GM23248 (cell line): ENCODE measurements at regions not wholly inside any gene's neighbourhood (a gene's known extent, or its start where the extent isn't known, plus 50 kb on each side); places are given as distances from the start of the nearest gene placed in this dataset.

ENCODE experiments used
- DNase-seq: peaks from one replicate; pipeline ENCODE4 v3.0.0-alpha.2; 2015
- H2AFZ ChIP-seq: fragments of 200-600 bp; sonication (generic); 2 replicates; pipeline ENCODE4 v1.6.1; 2016; ENCODE audit warnings: antibody characterized with exemption
- H3F3A ChIP-seq: fragments of 200-600 bp; sonication (generic); 2 replicates; pipeline ENCODE4 v1.6.1; 2016; ENCODE audit warnings: mild to moderate bottlenecking, antibody characterized with exemption, mixed run types; ENCODE audit not compliant: insufficient read depth
- H3K27ac ChIP-seq: fragments of 200-600 bp; sonication (generic); 2 replicates; pipeline ENCODE4 v1.5.1; 2016; ENCODE audit warnings: mild to moderate bottlenecking
- H3K27me3 ChIP-seq: fragments of 200-600 bp; sonication (generic); replicated peaks from 2 replicates; pipeline ENCODE4 v1.6.1; 2016; ENCODE audit warnings: mild to moderate bottlenecking; ENCODE audit not compliant: insufficient read depth
- H3K36me3 ChIP-seq: fragments of 200-600 bp; sonication (generic); 2 replicates; pipeline ENCODE4 v1.6.1; 2016; ENCODE audit warnings: low read depth, mild to moderate bottlenecking
- H3K4me1 ChIP-seq: fragments of 200-600 bp; sonication (generic); 2 replicates; pipeline ENCODE4 v1.6.1; 2016; ENCODE audit warnings: mild to moderate bottlenecking; ENCODE audit not compliant: insufficient read depth
- H3K4me2 ChIP-seq: fragments of 200-600 bp; sonication (generic); one replicate; pipeline ENCODE4 v1.6.1; 2016; ENCODE audit warnings: mild to moderate bottlenecking; ENCODE audit not compliant: unreplicated experiment
- H3K4me3 ChIP-seq: fragments of 200-600 bp; sonication (generic); 2 replicates; pipeline ENCODE4 v1.5.1; 2016; ENCODE audit warnings: mild to moderate bottlenecking
- H3K79me2 ChIP-seq: fragments of 200-600 bp; sonication (generic); 2 replicates; pipeline ENCODE4 v1.6.1; 2016; ENCODE audit warnings: mild to moderate bottlenecking; ENCODE audit not compliant: insufficient read depth
- H3K9ac ChIP-seq: fragments of 200-600 bp; sonication (generic); 2 replicates; pipeline ENCODE4 v1.6.1; 2016; ENCODE audit warnings: mild to moderate bottlenecking
- H3K9me2 ChIP-seq: fragments of 200-600 bp; sonication (generic); 2 replicates; pipeline ENCODE4 v1.6.1; 2016; ENCODE audit warnings: mixed run types, mild to moderate bottlenecking, moderate library complexity; ENCODE audit not compliant: insufficient read depth
- H3K9me3 ChIP-seq: fragments of 200-600 bp; sonication (generic); one replicate; pipeline ENCODE4 v1.6.1; 2017; ENCODE audit warnings: low read depth
- H4K20me1 ChIP-seq: fragments of 200-600 bp; sonication (generic); 2 replicates; pipeline ENCODE4 v1.6.0; 2016; ENCODE audit not compliant: insufficient read depth
- EZH2 ChIP-seq: fragments of 200-600 bp; sonication (generic); IDR thresholded peaks from 2 replicates; pipeline ENCODE4 v1.6.1; 2018; ENCODE audit warnings: antibody characterized with exemption, mild to moderate bottlenecking; ENCODE audit not compliant: insufficient read depth, poor library complexity, severe bottlenecking
- EZH2phosphoT487 ChIP-seq: fragments of 200-600 bp; sonication (generic); IDR thresholded peaks from 2 replicates; pipeline ENCODE4 v1.6.1; 2018; ENCODE audit warnings: antibody characterized with exemption, moderate library complexity, mild to moderate bottlenecking, low read depth; ENCODE audit not compliant: insufficient read depth
- WGBS, 2 experiments: methylation state at CpG; one replicate each; pipeline ENCODE4 v1.1.6; 2015 to 2017; ENCODE audit warnings: low lambda C conversion rate in 2 of 2, low coverage in 1 of 2; ENCODE audit errors: missing lambda C conversion rate in 2 of 2; 5-methylcytosine and 5-hydroxymethylcytosine counted together
- in situ Hi-C: fragments of 300-500 bp; cut with MboI; formaldehyde crosslinking; loops from 2 replicates; pipeline ENCODE4 v1.15.0; 2020

DNA sequence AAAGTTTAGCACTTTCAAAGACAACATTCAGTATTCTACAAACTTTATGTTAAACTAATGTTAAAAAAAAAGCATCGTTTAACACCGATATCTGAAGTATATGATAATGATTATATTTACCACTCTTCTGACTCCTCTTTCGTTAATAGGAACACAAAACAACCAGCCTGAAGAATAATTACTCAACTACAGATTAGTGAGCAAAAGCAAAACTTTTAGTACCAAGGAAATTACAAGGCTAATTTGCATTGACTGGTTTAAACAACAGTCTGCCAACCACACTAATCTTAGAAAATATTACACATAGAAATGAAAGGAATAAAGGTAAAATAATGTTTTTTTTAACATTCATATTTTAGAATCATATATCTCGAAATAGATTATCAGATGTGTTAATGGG, 500.7 kb downstream of the LMO4 start:
- H3K27ac ChIP-seq: no peak overlapping the region
- WGBS, 2 experiments: 88 to 97% methylated on average over 4 of the region's 4 CpGs
- no peaks in the 10 kb centered on the region for H3F3A ChIP-seq
- no peak for DNase-seq
- no peaks in the 10 kb centered on the region for H4K20me1 ChIP-seq
- in situ Hi-C loops: no loop called here
- no peak overlapping the region for H2AFZ ChIP-seq
- no peak for TF ChIP-seq EZH2
- no peak for TF ChIP-seq EZH2phosphoT487
- no peak overlapping the region for H3K4me2 ChIP-seq
- H3K4me1 ChIP-seq: peaks cover 11% of the 10 kb centered on the region
- H3K27me3 ChIP-seq: no peaks in the 10 kb centered on the region
- H3K4me3 ChIP-seq: no peak overlapping the region
- H3K9ac ChIP-seq: no peak overlapping the region
- H3K9me2 ChIP-seq: peaks cover 3% of the 10 kb centered on the region; the same call in 1 of the 2 replicates
- H3K79me2 ChIP-seq: no peaks in the 10 kb centered on the region
- H3K9me3 ChIP-seq: no peaks in the 10 kb centered on the region
- no peaks in the 10 kb centered on the region for H3K36me3 ChIP-seq

DNA sequence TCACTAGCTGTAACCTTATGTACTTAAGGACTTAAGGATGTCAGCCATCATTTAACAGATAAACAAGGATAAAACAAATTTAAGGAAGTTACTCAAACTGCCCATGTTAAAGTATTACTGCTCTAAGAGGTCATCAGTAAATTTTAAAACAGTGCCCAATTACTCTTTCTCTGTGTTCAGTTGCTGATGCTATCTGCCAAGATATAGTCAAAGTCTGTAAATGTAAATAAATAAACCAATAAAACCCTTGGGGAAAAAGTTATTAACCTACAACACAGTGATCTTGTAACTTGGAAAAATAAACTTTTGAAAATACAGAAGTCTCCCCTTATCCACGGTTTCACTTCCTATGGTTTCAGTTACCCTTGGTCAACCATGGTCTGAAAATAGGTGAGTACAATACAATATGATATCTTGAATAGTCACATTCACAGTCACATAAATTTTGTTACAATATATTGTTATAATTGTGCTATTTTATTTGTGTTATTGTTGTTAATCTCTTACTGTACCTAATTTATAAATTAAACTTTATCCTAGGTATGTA, 501.8 kb downstream of the LMO4 start:
- no peak for DNase-seq
- TF ChIP-seq EZH2 (no peak), EZH2phosphoT487 (no peak)
- no peaks in the 10 kb centered on the region for H3K27me3 ChIP-seq
- no peaks in the 10 kb centered on the region for H3F3A ChIP-seq
- no peaks in the 10 kb centered on the region for H3K79me2 ChIP-seq
- 88 to 91% methylated on average over 1 of the region's 1 CpG for WGBS, 2 experiments
- peaks cover 11% of the 10 kb centered on the region for H3K4me1 ChIP-seq
- H4K20me1 ChIP-seq: no peaks in the 10 kb centered on the region
- in situ Hi-C loops: no loop called here
- H3K9me3 ChIP-seq: no peaks in the 10 kb centered on the region
- no peak overlapping the region for H2AFZ ChIP-seq
- H3K36me3 ChIP-seq: no peaks in the 10 kb centered on the region
- H3K9me2 ChIP-seq: peaks cover 3% of the 10 kb centered on the region; the same call in 1 of the 2 replicates
- H3K9ac ChIP-seq: no peak overlapping the region
- no peak overlapping the region for H3K27ac ChIP-seq
- H3K4me2 ChIP-seq: no peak overlapping the region
- no peak overlapping the region for H3K4me3 ChIP-seq

DNA sequence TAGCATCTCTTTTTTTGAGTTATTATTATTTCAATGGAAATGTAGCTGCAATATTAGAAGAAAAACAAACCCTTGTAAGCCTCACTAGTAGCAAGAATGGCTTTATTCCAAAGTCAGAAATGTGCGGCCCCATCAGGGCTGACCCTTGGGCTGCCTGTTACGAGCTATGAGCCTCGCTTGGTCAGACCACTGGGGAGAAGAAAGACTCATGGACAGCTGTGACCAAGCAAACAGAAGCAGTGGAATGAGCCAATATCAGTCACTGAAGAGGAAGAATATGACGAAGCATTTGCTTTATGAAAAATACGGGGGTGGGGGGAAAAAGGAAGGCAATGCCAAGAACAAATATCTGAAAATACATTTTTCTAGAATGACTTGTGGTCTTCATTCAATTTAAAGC, 504.5 kb downstream of the LMO4 start:
- Histone ChIP-seq H2AFZ (no peak overlapping the region), H3K4me2 (no peak overlapping the region), H3K9ac (no peak overlapping the region), H4K20me1 (no peaks in the 10 kb centered on the region), H3K79me2 (no peaks in the 10 kb centered on the region), H3K9me3 (no peaks in the 10 kb centered on the region), H3K4me1 (no peaks in the 10 kb centered on the region), H3K27me3 (no peaks in the 10 kb centered on the region), H3K4me3 (no peak overlapping the region), H3F3A (no peaks in the 10 kb centered on the region), H3K27ac (no peak overlapping the region), H3K36me3 (no peaks in the 10 kb centered on the region), H3K9me2 (peaks cover 3% of the 10 kb centered on the region; the same call in 1 of the 2 replicates)
- DNase-seq: no peak
- TF ChIP-seq EZH2phosphoT487 (no peak), EZH2 (no peak)
- in situ Hi-C loops: no loop called here
- WGBS, 2 experiments: 79 to 82% methylated on average over 5 of the region's 5 CpGs

DNA sequence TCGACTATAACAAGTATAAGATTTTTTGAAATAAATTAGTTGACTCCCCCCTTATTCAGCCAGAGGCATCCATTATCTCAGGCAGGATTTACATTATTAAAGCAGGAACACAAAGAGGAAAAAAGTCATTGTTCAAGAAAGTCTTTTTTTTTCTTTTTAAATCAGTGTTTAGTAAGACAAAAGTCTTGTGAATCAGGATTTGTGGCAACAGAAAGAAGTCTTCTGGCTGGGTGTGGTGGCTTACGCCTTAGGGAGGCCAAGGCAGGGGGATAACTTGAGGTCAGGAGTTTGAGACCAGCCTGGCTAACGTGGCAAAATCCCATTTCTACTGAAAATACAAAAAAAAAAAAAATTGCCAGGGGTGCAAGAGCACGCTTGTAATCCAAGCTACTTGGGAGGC, 505.5 kb downstream of the LMO4 start:
- no peaks in the 10 kb centered on the region for H4K20me1 ChIP-seq
- peaks cover 3% of the 10 kb centered on the region; the same call in 1 of the 2 replicates for H3K9me2 ChIP-seq
- no peaks in the 10 kb centered on the region for H3K36me3 ChIP-seq
- no peak overlapping the region for H2AFZ ChIP-seq
- DNase-seq: no peak
- H3K9me3 ChIP-seq: no peaks in the 10 kb centered on the region
- H3K27ac ChIP-seq: no peak overlapping the region
- TF ChIP-seq EZH2phosphoT487 (no peak), EZH2 (no peak)
- no peak overlapping the region for H3K4me3 ChIP-seq
- 77 to 81% methylated on average over 4 of the region's 4 CpGs for WGBS, 2 experiments
- no peaks in the 10 kb centered on the region for H3F3A ChIP-seq
- H3K27me3 ChIP-seq: no peaks in the 10 kb centered on the region
- H3K4me1 ChIP-seq: no peaks in the 10 kb centered on the region
- in situ Hi-C loops: no loop called here
- no peak overlapping the region for H3K4me2 ChIP-seq
- H3K9ac ChIP-seq: no peak overlapping the region
- H3K79me2 ChIP-seq: no peaks in the 10 kb centered on the region

DNA sequence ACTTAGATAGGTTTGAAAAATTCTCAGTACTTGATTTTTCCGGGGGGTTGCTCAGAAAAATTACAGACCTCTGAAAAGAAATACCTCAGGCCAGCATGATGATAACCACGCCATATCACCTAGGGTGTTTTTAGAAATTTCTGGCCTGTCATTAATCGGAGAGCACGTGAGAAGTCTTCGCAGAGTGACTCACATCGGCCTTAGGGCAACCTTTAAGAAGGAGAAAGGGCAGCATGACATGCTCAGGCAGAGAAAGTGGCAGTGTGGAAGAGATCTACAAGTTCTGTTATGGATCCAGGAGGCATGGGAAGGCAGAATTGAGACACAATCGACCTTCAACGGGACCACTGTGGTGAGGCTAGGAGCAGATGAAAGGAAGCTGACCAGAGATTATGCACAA, 506.3 kb downstream of the LMO4 start:
- H3K36me3 ChIP-seq: no peaks in the 10 kb centered on the region
- WGBS, 2 experiments: 94 to 96% methylated on average over 8 of the region's 8 CpGs
- no peak overlapping the region for H3K9ac ChIP-seq
- TF ChIP-seq EZH2phosphoT487 (no peak), EZH2 (no peak)
- no peaks in the 10 kb centered on the region for H4K20me1 ChIP-seq
- H3K4me2 ChIP-seq: no peak overlapping the region
- no peak overlapping the region for H3K4me3 ChIP-seq
- no peak overlapping the region for H3K27ac ChIP-seq
- H3K9me2 ChIP-seq: peaks cover 3% of the 10 kb centered on the region; the same call in 1 of the 2 replicates
- H3F3A ChIP-seq: no peaks in the 10 kb centered on the region
- H3K4me1 ChIP-seq: no peaks in the 10 kb centered on the region
- in situ Hi-C loops: no loop called here
- H3K27me3 ChIP-seq: no peaks in the 10 kb centered on the region
- H3K9me3 ChIP-seq: no peaks in the 10 kb centered on the region
- DNase-seq: no peak
- no peak overlapping the region for H2AFZ ChIP-seq
- H3K79me2 ChIP-seq: no peaks in the 10 kb centered on the region
